Naive thymus-derived CD8-positive, alpha-beta T cell (primary cell): ENCODE measurements at regions not wholly inside any gene's neighbourhood (a gene's known extent, or its start where the extent isn't known, plus 50 kb on each side); places are given as distances from the start of the nearest gene placed in this dataset.
"Not testable (repeated sequence)": the region's sequence is repeated elsewhere in the genome, so short reads cannot be mapped to it uniquely, and the experiment has no call there.

Source experiments
- ATAC-seq, 2 donors: fragments of 150-1000 bp; cut with Tn5 transposase in 1 of 2; sonication (Bioruptor Pico), chemical (Tn5 transposase) in 1 of 2; 1 replicate in 1 of 2; 2 replicates in 1 of 2; pipeline ENCODE4 v1.10.0; 2021; ENCODE audit warnings: mild to moderate bottlenecking in 2 of 2, moderate library complexity in 2 of 2
- POLR2A ChIA-PET: fragments of 350-600 bp; sonication (Branson Sonifier 250); formaldehyde crosslinking; loops from one replicate; lab custom pipeline; 2021; ENCODE audit warnings: antibody characterized with exemption; lab: Charles Lee
- DNase-seq, 10 donors: peaks; one replicate each; pipeline versions ENCODE4 v3.0.0 to v3.0.0-alpha.2; 2020 to 2022
- H3K27ac Mint-ChIP-seq, 10 donors: one replicate each; pipeline ENCODE4 v1.8.0; 2020 to 2022; ENCODE audit warnings: mild to moderate bottlenecking in 10 of 10, mixed read lengths in 10 of 10, moderate library complexity in 4 of 10, inconsistent platforms in 1 of 10
- H3K27me3 Mint-ChIP-seq, 5 donors: one replicate each; pipeline ENCODE4 v1.8.0; 2021 to 2022; ENCODE audit warnings: mixed read lengths in 5 of 5
- H3K36me3 Mint-ChIP-seq, 3 donors: one replicate each; pipeline ENCODE4 v1.8.0; 2020 to 2022; ENCODE audit warnings: mixed read lengths in 3 of 3, mild to moderate bottlenecking in 2 of 3, inconsistent platforms in 1 of 3
- H3K4me1 Mint-ChIP-seq, 4 donors: one replicate each; pipeline ENCODE4 v1.8.0; 2021 to 2022; ENCODE audit warnings: mixed read lengths in 4 of 4
- H3K4me3 Mint-ChIP-seq, 10 donors: one replicate each; pipeline ENCODE4 v1.8.0; 2020 to 2022; ENCODE audit warnings: mild to moderate bottlenecking in 10 of 10, mixed read lengths in 10 of 10, moderate library complexity in 6 of 10, inconsistent platforms in 1 of 10
- H3K9me3 Mint-ChIP-seq, 9 donors: one replicate each; pipeline ENCODE4 v1.8.0; 2020 to 2022; ENCODE audit warnings: mixed read lengths in 9 of 9, mild to moderate bottlenecking in 3 of 9, inconsistent platforms in 1 of 9, moderate library complexity in 1 of 9

- no peak overlapping the region for H3K4me3 Mint-ChIP-seq
These were observed 1638.7 kb upstream of the SEL1L start for GRCh38 chr14:83172363-83172762.

DNA sequence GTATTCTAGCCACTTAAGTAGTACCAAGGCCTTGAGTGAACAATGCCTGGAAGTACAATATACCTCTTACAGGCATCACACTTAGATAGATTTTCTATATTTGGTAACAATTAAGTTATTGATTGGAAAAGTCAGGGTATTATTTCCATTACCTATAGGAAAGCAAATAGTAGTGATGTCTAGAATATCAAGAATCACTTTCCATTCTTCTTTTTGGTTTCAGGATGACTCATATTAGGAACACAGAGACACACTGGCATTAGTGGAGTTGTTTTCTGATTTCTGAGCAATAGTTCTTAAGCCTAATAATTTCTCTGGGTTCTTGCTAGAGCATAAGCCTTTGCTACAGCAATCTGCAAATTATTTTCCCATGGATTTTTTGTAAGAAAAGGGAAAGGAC is 1640.0 kb upstream of the SEL1L start:
- DNase-seq = no peak
- Mint-ChIP-seq H3K27ac (no peak overlapping the region), H3K27me3 (no peaks in the 10 kb centered on the region), H3K4me1 (no peaks in the 10 kb centered on the region), H3K4me3 (no peak overlapping the region), H3K9me3 (peaks cover 2 to 25% (median 12%) of the 10 kb centered on the region in 9 donors), H3K36me3 (no peaks in the 10 kb centered on the region)
- no peak for ATAC-seq
- POLR2A ChIA-PET = no interaction called here

More at GRCh38 chr14:83172363-83172762, 1638.7 kb upstream of the SEL1L start:
- Mint-ChIP-seq H3K4me1 (no peaks in the 10 kb centered on the region), H3K36me3 (no peaks in the 10 kb centered on the region), H3K9me3 (peaks cover 2 to 20% (median 12%) of the 10 kb centered on the region in 9 donors), H3K27me3 (no peaks in the 10 kb centered on the region), H3K27ac (no peak overlapping the region)
- ATAC-seq (no peak), DNase-seq (no peak)
- POLR2A ChIA-PET = no interaction called here

- Mint-ChIP-seq H3K4me3 (no peak overlapping the region), H3K27ac (no peak overlapping the region), H3K4me1 (peaks cover 0 to 2% (median 0%) of the 10 kb centered on the region in 4 donors), H3K36me3 (peaks cover 0 to 3% (median 0%) of the 10 kb centered on the region in 3 donors), H3K27me3 (no peaks in the 10 kb centered on the region), H3K9me3 (peaks cover 6 to 34% (median 22%) of the 10 kb centered on the region in 9 donors)
- ATAC-seq (no peak), DNase-seq (no peak)
- POLR2A ChIA-PET = no interaction called here
These were observed 1650.9 kb upstream of the SEL1L start for GRCh38 chr14:83184531-83184930.

DNA sequence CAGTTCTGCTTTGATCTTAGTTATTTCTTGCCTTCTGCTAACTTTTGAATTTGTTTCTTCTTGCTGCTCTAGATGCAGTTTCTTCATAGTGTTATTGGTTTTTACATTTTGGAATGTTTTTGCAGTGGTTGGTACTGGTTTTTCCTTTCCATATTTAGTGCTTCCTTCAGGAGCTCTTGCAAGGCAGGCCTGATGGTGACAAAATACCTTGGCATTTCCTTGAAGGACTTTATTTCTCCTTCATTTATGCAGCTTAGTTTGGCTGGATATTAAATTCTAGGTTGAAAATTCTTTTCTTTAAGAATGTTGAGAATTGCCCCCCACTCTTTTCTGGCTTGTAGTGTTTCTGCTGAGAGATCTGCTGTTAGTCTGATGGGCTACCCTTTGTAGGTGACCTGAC is 1654.7 kb upstream of the SEL1L start:
- H3K27me3 Mint-ChIP-seq, POLR2A ChIA-PET, H3K4me1 Mint-ChIP-seq, H3K36me3 Mint-ChIP-seq, H3K27ac Mint-ChIP-seq, H3K4me3 Mint-ChIP-seq, ATAC-seq, DNase-seq: not testable (repeated sequence)
- peaks cover 11 to 46% (median 24%) of the 10 kb centered on the region in 9 donors for H3K9me3 Mint-ChIP-seq

DNA sequence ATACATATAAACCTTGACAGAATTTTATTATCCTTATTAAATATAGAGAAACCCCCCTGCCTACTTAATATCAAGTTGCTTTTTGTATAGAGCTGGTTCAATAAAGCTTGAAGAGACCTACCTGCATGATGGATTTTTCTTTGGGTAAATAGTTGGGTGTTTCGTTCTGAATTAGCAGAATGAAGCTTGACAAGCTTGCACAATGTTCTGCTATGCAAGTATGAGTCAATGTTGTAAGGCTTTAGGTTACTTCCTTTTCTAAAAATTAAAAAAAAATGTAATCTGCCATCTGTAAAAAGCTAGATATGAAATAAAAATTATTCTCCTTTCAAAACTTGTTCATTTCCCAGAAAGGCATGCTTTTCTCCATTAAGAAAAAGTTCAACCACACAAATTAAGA is 1662.6 kb upstream of the SEL1L start:
- H3K4me3 Mint-ChIP-seq = no peak overlapping the region
- POLR2A ChIA-PET = no interaction called here
- no peaks in the 10 kb centered on the region for H3K4me1 Mint-ChIP-seq
- H3K27ac Mint-ChIP-seq = no peak overlapping the region
- H3K36me3 Mint-ChIP-seq = no peaks in the 10 kb centered on the region
- peaks cover 4 to 31% (median 23%) of the 10 kb centered on the region in 9 donors for H3K9me3 Mint-ChIP-seq
- DNase-seq = no peak
- no peaks in the 10 kb centered on the region for H3K27me3 Mint-ChIP-seq
- ATAC-seq = no peak

DNA sequence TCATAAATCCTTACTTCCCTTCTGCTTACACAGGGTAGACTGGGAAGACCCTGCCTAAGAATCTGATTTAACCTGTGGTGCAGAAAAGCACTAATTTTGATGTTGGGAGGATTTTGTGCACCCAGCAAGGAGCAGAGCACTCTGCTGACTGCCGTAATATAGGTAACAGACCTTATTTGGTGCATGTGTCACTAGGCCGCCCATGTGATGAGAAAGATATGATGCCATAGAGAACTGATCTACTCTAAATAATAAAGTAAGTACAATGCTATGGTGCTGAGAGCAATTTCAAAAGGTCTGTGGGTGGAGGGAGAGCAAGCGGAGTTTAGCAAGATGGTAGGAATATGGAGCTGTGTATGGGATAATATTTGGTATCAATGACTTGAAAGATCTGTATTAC is 1663.6 kb upstream of the SEL1L start:
- Mint-ChIP-seq H3K27ac (no peak overlapping the region), H3K36me3 (no peaks in the 10 kb centered on the region), H3K4me3 (no peak overlapping the region), H3K4me1 (no peaks in the 10 kb centered on the region), H3K27me3 (no peaks in the 10 kb centered on the region), H3K9me3 (peaks cover 4 to 27% (median 15%) of the 10 kb centered on the region in 9 donors)
- ATAC-seq (no peak), DNase-seq (no peak)
- POLR2A ChIA-PET = no interaction called here

DNA sequence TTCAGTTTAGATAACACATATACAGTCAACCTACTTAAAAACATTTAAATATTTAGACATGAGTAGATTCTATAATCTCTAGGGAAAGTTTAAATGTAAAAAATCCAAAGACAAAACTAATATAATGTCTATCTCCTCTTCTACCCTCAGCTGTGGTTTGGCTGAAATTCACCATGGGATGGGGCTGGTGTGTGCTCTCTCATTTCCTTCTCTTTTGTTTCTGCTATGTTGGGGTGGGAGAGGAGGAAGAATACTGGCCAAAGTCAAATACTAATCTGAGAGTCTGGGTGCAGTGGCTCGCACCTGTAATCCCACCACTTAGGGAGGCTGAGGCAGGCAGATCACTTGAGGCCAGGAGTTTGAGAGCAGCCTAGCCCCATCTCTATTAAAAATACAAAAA is 1673.9 kb upstream of the SEL1L start:
- Mint-ChIP-seq H3K36me3 (no peaks in the 10 kb centered on the region), H3K4me1 (no peaks in the 10 kb centered on the region), H3K27me3 (no peaks in the 10 kb centered on the region), H3K9me3 (peaks cover 0 to 10% (median 7%) of the 10 kb centered on the region in 9 donors), H3K27ac (no peak overlapping the region), H3K4me3 (no peak overlapping the region)
- POLR2A ChIA-PET = no interaction called here
- ATAC-seq (no peak), DNase-seq (no peak)

DNA sequence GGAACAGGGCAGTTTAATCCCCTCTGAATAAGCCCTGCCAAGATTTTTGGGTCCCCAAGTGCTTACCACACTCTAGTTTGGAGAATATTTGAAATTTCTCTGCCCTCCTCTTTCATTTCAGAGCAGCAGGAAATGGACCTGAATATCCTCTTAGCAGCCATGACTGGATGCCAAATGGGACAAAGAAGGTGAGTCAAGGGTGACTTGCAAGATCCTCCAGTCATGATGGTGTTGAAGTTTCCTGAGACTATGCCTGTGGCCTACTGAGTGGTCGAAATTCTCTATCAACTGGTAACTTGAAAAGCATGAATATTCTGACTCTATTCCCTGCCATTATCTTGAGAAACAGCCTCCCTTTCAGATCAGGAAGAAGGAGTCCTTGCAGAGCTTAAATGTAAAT is 1674.7 kb upstream of the SEL1L start:
- Mint-ChIP-seq H3K4me3 (no peak overlapping the region), H3K9me3 (peaks cover 2 to 14% (median 8%) of the 10 kb centered on the region in 9 donors), H3K27me3 (no peaks in the 10 kb centered on the region), H3K27ac (no peak overlapping the region), H3K4me1 (no peaks in the 10 kb centered on the region), H3K36me3 (no peaks in the 10 kb centered on the region)
- POLR2A ChIA-PET = no interaction called here
- DNase-seq (no peak), ATAC-seq (no peak)

DNA sequence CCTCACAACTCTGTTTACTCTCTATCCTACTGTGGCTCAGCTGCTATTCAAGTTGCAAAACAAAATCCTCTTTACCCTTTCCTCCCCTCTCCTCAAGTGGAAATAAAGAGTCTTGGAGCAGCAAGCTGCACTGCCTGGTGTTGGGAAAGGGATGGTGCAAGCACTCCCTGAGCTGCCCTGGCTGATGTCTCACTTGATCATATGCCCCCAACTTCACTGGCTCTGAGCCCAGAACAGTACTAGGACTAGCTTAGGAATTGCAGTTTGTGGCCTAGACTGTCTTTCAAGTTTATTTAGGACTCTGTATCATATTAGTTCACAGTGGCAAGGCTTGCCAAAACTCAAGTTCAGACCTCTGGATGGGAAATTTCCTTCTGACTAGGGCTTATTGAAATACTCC is 1683.8 kb upstream of the SEL1L start:
- ATAC-seq = no peak
- POLR2A ChIA-PET = no interaction called here
- H3K27ac Mint-ChIP-seq = peak overlapping the region in 1 of 10 donors; percentile 54
- DNase-seq = no peak
- H3K36me3 Mint-ChIP-seq = peaks cover 0 to 5% (median 0%) of the 10 kb centered on the region in 3 donors
- no peaks in the 10 kb centered on the region for H3K27me3 Mint-ChIP-seq
- no peak overlapping the region for H3K4me3 Mint-ChIP-seq
- H3K9me3 Mint-ChIP-seq = peaks cover 5 to 62% (median 21%) of the 10 kb centered on the region in 9 donors
- no peaks in the 10 kb centered on the region for H3K4me1 Mint-ChIP-seq

GRCh38 chr14:83247924-83248639 is 1714.4 kb upstream of the SEL1L start:
- H3K9me3 Mint-ChIP-seq = peaks cover 0 to 26% (median 7%) of the 10 kb centered on the region in 9 donors
- no peak for ATAC-seq

DNA sequence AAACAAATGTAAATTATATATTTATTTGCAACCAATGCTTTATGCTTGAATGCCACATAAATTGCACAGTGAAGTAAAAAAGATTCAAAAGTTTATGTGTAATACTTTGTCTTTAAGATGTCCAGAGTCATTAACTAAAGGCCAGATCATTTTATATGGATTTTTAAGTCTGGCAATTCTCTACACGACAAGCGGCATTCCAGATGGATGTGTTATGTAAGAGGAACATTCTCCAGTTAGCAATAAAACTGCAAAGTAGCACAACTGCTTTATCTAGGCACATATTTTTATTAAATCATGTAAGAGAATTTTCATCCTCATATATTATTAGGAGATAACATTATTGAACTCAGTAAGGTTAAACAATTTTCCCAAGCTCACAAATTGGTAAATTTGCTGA is 1717.7 kb upstream of the SEL1L start:
- POLR2A ChIA-PET = no interaction called here
- Mint-ChIP-seq H3K27me3 (no peaks in the 10 kb centered on the region), H3K4me1 (no peaks in the 10 kb centered on the region), H3K9me3 (peaks cover 4 to 16% (median 10%) of the 10 kb centered on the region in 9 donors), H3K4me3 (no peak overlapping the region), H3K36me3 (no peaks in the 10 kb centered on the region), H3K27ac (no peak overlapping the region)
- ATAC-seq (no peak), DNase-seq (no peak)

More at GRCh38 chr14:83247924-83248639, 1714.4 kb upstream of the SEL1L start:
- Mint-ChIP-seq H3K4me3 (no peak overlapping the region), H3K27me3 (no peaks in the 10 kb centered on the region), H3K4me1 (no peaks in the 10 kb centered on the region), H3K36me3 (peaks cover 0 to 14% (median 0%) of the 10 kb centered on the region in 3 donors), H3K27ac (no peak overlapping the region)
- no peak for DNase-seq
- POLR2A ChIA-PET = no interaction called here

DNA sequence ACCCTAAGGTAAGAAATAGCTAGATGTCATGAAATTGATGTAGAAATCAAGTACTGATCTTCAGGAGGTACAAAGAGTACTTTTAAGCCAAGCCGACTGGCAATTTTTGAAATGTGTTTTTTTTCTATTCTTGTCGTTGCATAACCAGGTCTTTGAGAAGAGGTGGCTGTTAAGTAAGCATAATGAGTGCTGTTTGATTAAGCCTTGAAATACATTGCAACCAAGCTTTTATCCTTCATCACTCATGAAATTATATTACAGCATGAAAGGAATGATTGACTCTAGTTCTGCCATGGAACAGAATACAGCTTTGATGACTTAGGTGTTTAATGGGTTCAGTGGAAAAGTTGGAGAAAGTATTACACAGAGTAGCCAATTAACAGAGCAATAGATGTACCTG is 1720.2 kb upstream of the SEL1L start:
- POLR2A ChIA-PET = interaction anchor here (1.0 kb wide), 1 partner anchor 9 kb away, joined by 3 read pairs; no protein-coding TSS in a partner anchor
- Mint-ChIP-seq H3K27me3 (no peaks in the 10 kb centered on the region), H3K9me3 (peaks cover 0 to 14% (median 7%) of the 10 kb centered on the region in 9 donors), H3K4me1 (no peaks in the 10 kb centered on the region), H3K4me3 (no peak overlapping the region), H3K27ac (no peak overlapping the region), H3K36me3 (no peaks in the 10 kb centered on the region)
- ATAC-seq = no peak
- DNase-seq = no peak

DNA sequence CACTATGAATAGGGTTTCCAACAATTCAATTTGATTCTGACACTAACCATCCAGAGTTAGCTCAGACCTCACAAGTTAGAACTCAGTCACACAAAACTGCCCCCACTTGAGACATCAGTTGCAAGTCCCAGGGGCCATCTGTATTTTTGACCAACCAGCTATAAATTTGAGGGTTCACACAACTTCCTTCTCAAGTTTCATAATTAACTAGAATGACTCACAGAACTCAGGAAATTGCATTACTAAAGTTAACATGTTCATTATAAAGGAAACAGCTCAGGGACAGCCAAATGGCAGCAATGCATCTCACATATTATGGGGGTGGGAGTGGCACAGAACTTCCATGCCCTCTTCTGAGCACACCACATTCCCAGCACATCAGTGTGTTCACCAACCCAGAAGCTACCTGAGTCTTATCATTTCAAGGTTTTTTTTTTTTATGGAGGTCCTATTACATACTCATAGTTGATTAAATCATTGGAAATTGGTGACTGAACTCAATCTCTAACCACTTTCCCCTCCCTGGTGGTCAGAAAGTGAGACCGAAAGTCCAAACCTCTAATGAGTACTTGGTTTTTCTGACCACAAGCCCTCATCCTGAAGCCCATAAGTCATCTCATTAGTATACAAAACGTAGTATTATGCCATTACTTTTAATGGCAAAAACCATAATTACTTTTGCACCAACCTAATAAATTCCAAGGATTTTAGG is 1721.5 kb upstream of the SEL1L start:
- peaks cover 0 to 14% (median 7%) of the 10 kb centered on the region in 9 donors for H3K9me3 Mint-ChIP-seq
- H3K4me3 Mint-ChIP-seq = no peak overlapping the region
- DNase-seq = no peak
- no peaks in the 10 kb centered on the region for H3K27me3 Mint-ChIP-seq
- no peak for ATAC-seq
- no peak overlapping the region for H3K27ac Mint-ChIP-seq
- no peaks in the 10 kb centered on the region for H3K36me3 Mint-ChIP-seq
- H3K4me1 Mint-ChIP-seq = no peaks in the 10 kb centered on the region
- POLR2A ChIA-PET = no interaction called here
